H9 (cell line): ENCODE measurements at regions not wholly inside any gene's neighbourhood (a gene's known extent, or its start where the extent isn't known, plus 50 kb on each side); places are given as distances from the start of the nearest gene placed in this dataset.

ENCODE experiments used
- DNase-seq: peaks from one replicate; pipeline ENCODE4 v3.0.0-alpha.2; 2017
- H2AFZ ChIP-seq: one replicate; pipeline ENCODE4 v1.6.1; 2013; ENCODE audit warnings: mild to moderate bottlenecking, low read length, control low read depth, moderate library complexity
- H2AK5ac ChIP-seq: 2 replicates; pipeline ENCODE4 v1.6.1; 2013; ENCODE audit warnings: low read length, control low read depth, mixed read lengths; ENCODE audit not compliant: insufficient read length
- H2BK120ac ChIP-seq: one replicate; pipeline ENCODE4 v1.6.1; 2013; ENCODE audit warnings: low read depth, mild to moderate bottlenecking, low read length, control low read depth, inconsistent platforms; ENCODE audit not compliant: poor library complexity, severe bottlenecking
- H2BK12ac ChIP-seq: 2 replicates; pipeline ENCODE4 v1.6.1; 2013; ENCODE audit warnings: low read length, control low read depth, mixed read lengths, low read depth; ENCODE audit not compliant: insufficient read length
- H2BK15ac ChIP-seq: 2 replicates; pipeline ENCODE4 v1.6.1; 2013; ENCODE audit warnings: low read depth, low read length, control low read depth
- H2BK20ac ChIP-seq: one replicate; pipeline ENCODE4 v1.6.1; 2013; ENCODE audit warnings: low read depth, mild to moderate bottlenecking, low read length, control low read depth, inconsistent platforms; ENCODE audit not compliant: poor library complexity, severe bottlenecking
- H2BK5ac ChIP-seq: 2 replicates; pipeline ENCODE4 v1.6.1; 2013; ENCODE audit warnings: low read length, control low read depth, mixed read lengths; ENCODE audit not compliant: insufficient read length
- H3K14ac ChIP-seq: 2 replicates; pipeline ENCODE4 v1.6.1; 2013; ENCODE audit warnings: low read length, control low read depth; ENCODE audit not compliant: insufficient read depth
- H3K18ac ChIP-seq: 2 replicates; pipeline ENCODE4 v1.6.1; 2013; ENCODE audit warnings: low read depth, mild to moderate bottlenecking, mixed read lengths, low read length, control low read depth; ENCODE audit not compliant: insufficient read length
- H3K23ac ChIP-seq: 2 replicates; pipeline ENCODE4 v1.6.1; 2013; ENCODE audit warnings: low read length, control low read depth, mixed read lengths, low read depth; ENCODE audit not compliant: insufficient read length
- H3K23me2 ChIP-seq: 2 replicates; pipeline ENCODE4 v1.6.1; 2013; ENCODE audit warnings: low read depth, mild to moderate bottlenecking, mixed read lengths, low read length, control low read depth; ENCODE audit not compliant: insufficient read length, poor library complexity, severe bottlenecking
- H3K27ac ChIP-seq: 2 replicates; pipeline ENCODE4 v1.5.1; 2013; ENCODE audit warnings: low read length, control low read depth, mixed read lengths, low read depth; ENCODE audit not compliant: insufficient read length
- H3K27me3 ChIP-seq: 2 replicates; pipeline ENCODE4 v1.6.1; 2013; ENCODE audit warnings: low read length, control low read depth, inconsistent platforms; ENCODE audit not compliant: insufficient read depth
- H3K4ac ChIP-seq: 2 replicates; pipeline ENCODE4 v1.6.1; 2013; ENCODE audit warnings: low read depth, mild to moderate bottlenecking, control low read depth, inconsistent platforms, low read length, moderate library complexity
- H3K4me1 ChIP-seq: 2 replicates; pipeline ENCODE4 v1.6.1; 2013; ENCODE audit warnings: low read length, control low read depth, inconsistent platforms; ENCODE audit not compliant: insufficient read depth
- H3K4me2 ChIP-seq: 2 replicates; pipeline ENCODE4 v1.6.1; 2013; ENCODE audit warnings: low read length, control low read depth, mixed read lengths; ENCODE audit not compliant: insufficient read length, insufficient read depth
- H3K56ac ChIP-seq: 2 replicates; pipeline ENCODE4 v1.6.1; 2013; ENCODE audit warnings: low read depth, mild to moderate bottlenecking, mixed read lengths, low read length, control low read depth; ENCODE audit not compliant: insufficient read length
- H3K79me1 ChIP-seq: 2 replicates; pipeline ENCODE4 v1.6.1; 2013; ENCODE audit warnings: low read depth, mild to moderate bottlenecking, moderate library complexity, low read length, control low read depth, inconsistent platforms; ENCODE audit not compliant: insufficient read depth, poor library complexity, severe bottlenecking
- H3K79me2 ChIP-seq: 2 replicates; pipeline ENCODE4 v1.6.1; 2013; ENCODE audit warnings: low read length, control low read depth, inconsistent platforms; ENCODE audit not compliant: insufficient read depth
- H3K9ac ChIP-seq: 2 replicates; pipeline ENCODE4 v1.6.1; 2013; ENCODE audit warnings: low read length, control low read depth, mixed read lengths; ENCODE audit not compliant: insufficient read length; ENCODE audit errors: extremely low read depth
- H3K9me3 ChIP-seq: one replicate; pipeline ENCODE4 v1.6.1; 2013; ENCODE audit warnings: low read depth, low read length, inconsistent platforms; ENCODE audit not compliant: control insufficient read depth
- H3T11ph ChIP-seq: one replicate; pipeline ENCODE4 v1.6.1; 2013; ENCODE audit warnings: mild to moderate bottlenecking, low read length, control low read depth, inconsistent platforms
- H4K20me1 ChIP-seq: one replicate; pipeline ENCODE4 v1.6.1; 2013; ENCODE audit not compliant: control insufficient read depth, insufficient read length, insufficient read depth
- H4K5ac ChIP-seq: 2 replicates; pipeline ENCODE4 v1.6.1; 2013; ENCODE audit warnings: low read depth, mild to moderate bottlenecking, mixed read lengths, low read length, control low read depth; ENCODE audit not compliant: insufficient read length
- H4K8ac ChIP-seq: replicated peaks from 2 replicates; pipeline ENCODE4 v1.6.1; 2013; ENCODE audit warnings: low read length, control low read depth, mixed read lengths, low read depth; ENCODE audit not compliant: insufficient read length
- H4K91ac ChIP-seq: 2 replicates; pipeline ENCODE4 v1.6.1; 2013; ENCODE audit warnings: low read depth, mild to moderate bottlenecking, moderate library complexity, mixed read lengths, low read length, control low read depth; ENCODE audit not compliant: insufficient read length
- H3K27ac Mint-ChIP-seq, 3 experiments: 2 replicates in 2 of 3; 3 replicates in 1 of 3; pipeline ENCODE4 v1.8.0; 2020 to 2021; ENCODE audit warnings: mixed read lengths in 3 of 3, mild to moderate bottlenecking in 1 of 3, moderate library complexity in 1 of 3
- H3K27me3 Mint-ChIP-seq: 2 replicates; pipeline ENCODE4 v1.8.0; 2021; ENCODE audit warnings: low read depth, mild to moderate bottlenecking, moderate library complexity, mixed read lengths
- H3K36me3 Mint-ChIP-seq, 3 experiments: 2 replicates in 2 of 3; 3 replicates in 1 of 3; pipeline ENCODE4 v1.8.0; 2020 to 2021; ENCODE audit warnings: low read depth in 3 of 3, mixed read lengths in 3 of 3; ENCODE audit not compliant: insufficient read depth in 1 of 3
- H3K4me1 Mint-ChIP-seq, 2 experiments: 2 replicates each; pipeline ENCODE4 v1.8.0; 2020; ENCODE audit warnings: mixed read lengths in 2 of 2
- H3K4me3 Mint-ChIP-seq, 2 experiments: 2 replicates in 1 of 2; 3 replicates in 1 of 2; pipeline ENCODE4 v1.8.0; 2020 to 2021; ENCODE audit warnings: mild to moderate bottlenecking in 2 of 2, mixed read lengths in 2 of 2, moderate library complexity in 1 of 2
- H3K9me3 Mint-ChIP-seq, 2 experiments: 2 replicates in 1 of 2; 3 replicates in 1 of 2; pipeline ENCODE4 v1.8.0; 2020; ENCODE audit warnings: mild to moderate bottlenecking in 2 of 2, mixed read lengths in 2 of 2, moderate library complexity in 1 of 2
- WGBS: extraction: QIAGEN DNeasy Blood & Tissue Kit; methylation state at CpG from one replicate; pipeline ENCODE4 v1.1.7; 2013; ENCODE audit warnings: missing lambda C conversion rate, low lambda C conversion rate, mixed read lengths; ENCODE audit not compliant: insufficient read length; ENCODE audit errors: extremely low coverage; 5-methylcytosine and 5-hydroxymethylcytosine counted together
- TF ChIP-seq, protein P1 (sequence below): fragments of 200-600 bp; sonication (generic); conservative IDR thresholded peaks from 3 replicates; pipeline ENCODE4 v1.8.0; 2021; ENCODE audit warnings: antibody characterized with exemption, mild to moderate bottlenecking

DNA sequence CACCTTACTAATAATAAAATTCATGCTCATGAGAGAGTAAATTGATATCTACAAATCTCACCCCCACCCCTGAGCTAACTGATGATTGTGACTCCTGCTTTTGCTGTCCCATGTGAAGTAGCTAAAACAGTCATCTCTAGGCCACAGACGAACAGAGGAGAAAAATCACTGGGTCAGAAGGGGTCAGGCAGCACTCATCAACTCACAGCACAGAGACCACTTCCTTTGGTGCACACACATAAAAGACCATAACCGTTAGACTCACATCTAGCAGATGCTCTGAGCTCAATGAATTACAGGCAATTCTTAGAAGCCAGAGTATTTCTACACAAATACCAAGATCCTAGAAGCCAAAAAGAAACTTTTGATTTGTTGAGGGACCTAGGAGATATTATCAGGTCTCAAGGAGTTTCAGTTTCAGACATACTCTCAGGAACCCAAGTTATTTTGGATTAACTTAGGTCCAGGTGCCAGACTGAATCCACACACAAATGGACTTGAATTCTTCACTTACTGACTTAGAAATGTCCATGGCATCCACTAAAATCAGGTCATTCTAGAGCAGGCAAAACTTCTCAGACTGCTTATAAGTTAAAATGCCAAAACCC is 65.0 kb upstream of the TES start:
- no peak overlapping the region for H3K18ac ChIP-seq
- WGBS, result no CpG with 5 or more reads among the region's 2 CpGs
- H3K4me2 ChIP-seq, result no peak overlapping the region
- Mint-ChIP-seq H3K9me3 (no peaks in the 10 kb centered on the region), H3K27me3 (no peaks in the 10 kb centered on the region), H3K4me1 (no peaks in the 10 kb centered on the region; a peak in 1 of 4 replicates), H3K36me3 (no peaks in the 10 kb centered on the region), H3K27ac (no peak overlapping the region; a peak in 1 of 7 replicates), H3K4me3 (no peak overlapping the region)
- no peak overlapping the region for H4K91ac ChIP-seq
- no peaks in the 10 kb centered on the region for H3K9me3 ChIP-seq
- no peaks in the 10 kb centered on the region for H3K4me1 ChIP-seq
- H2BK15ac ChIP-seq, result no peak overlapping the region
- no peak overlapping the region for H3K4ac ChIP-seq
- no peak overlapping the region for H3K14ac ChIP-seq
- H2AFZ ChIP-seq, result no peak overlapping the region
- H3K79me1 ChIP-seq, result no peaks in the 10 kb centered on the region
- no peaks in the 10 kb centered on the region for H3K79me2 ChIP-seq
- no peak for DNase-seq
- H3T11ph ChIP-seq, result no peak overlapping the region
- H3K9ac ChIP-seq, result no peak overlapping the region
- no peak overlapping the region for H2BK20ac ChIP-seq
- no peak overlapping the region for H4K5ac ChIP-seq
- H2BK5ac ChIP-seq, result no peak overlapping the region
- H3K23me2 ChIP-seq, result no peaks in the 10 kb centered on the region
- H3K56ac ChIP-seq, result no peak overlapping the region
- H2BK12ac ChIP-seq, result no peak overlapping the region
- TF ChIP-seq, protein P1, sequence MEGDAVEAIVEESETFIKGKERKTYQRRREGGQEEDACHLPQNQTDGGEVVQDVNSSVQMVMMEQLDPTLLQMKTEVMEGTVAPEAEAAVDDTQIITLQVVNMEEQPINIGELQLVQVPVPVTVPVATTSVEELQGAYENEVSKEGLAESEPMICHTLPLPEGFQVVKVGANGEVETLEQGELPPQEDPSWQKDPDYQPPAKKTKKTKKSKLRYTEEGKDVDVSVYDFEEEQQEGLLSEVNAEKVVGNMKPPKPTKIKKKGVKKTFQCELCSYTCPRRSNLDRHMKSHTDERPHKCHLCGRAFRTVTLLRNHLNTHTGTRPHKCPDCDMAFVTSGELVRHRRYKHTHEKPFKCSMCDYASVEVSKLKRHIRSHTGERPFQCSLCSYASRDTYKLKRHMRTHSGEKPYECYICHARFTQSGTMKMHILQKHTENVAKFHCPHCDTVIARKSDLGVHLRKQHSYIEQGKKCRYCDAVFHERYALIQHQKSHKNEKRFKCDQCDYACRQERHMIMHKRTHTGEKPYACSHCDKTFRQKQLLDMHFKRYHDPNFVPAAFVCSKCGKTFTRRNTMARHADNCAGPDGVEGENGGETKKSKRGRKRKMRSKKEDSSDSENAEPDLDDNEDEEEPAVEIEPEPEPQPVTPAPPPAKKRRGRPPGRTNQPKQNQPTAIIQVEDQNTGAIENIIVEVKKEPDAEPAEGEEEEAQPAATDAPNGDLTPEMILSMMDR, result no peak
- H4K8ac ChIP-seq, result no peak overlapping the region
- no peak overlapping the region for H2BK120ac ChIP-seq
- no peaks in the 10 kb centered on the region for H4K20me1 ChIP-seq
- H3K23ac ChIP-seq, result no peak overlapping the region
- H2AK5ac ChIP-seq, result no peak overlapping the region
- H3K27me3 ChIP-seq, result no peaks in the 10 kb centered on the region
- H3K27ac ChIP-seq, result no peak overlapping the region
